HUDEP-2 (cell line): ENCODE measurements at regions not wholly inside any gene's neighbourhood (a gene's known extent, or its start where the extent isn't known, plus 50 kb on each side); places are given as distances from the start of the nearest gene placed in this dataset.

ENCODE experiments used
- DNase-seq, 76 experiments: peaks; one replicate each; lab custom pipeline; 2025; ENCODE audit not compliant: unreplicated experiment in 76 of 76; lab: John Stamatoyannopoulos, UW

DNA sequence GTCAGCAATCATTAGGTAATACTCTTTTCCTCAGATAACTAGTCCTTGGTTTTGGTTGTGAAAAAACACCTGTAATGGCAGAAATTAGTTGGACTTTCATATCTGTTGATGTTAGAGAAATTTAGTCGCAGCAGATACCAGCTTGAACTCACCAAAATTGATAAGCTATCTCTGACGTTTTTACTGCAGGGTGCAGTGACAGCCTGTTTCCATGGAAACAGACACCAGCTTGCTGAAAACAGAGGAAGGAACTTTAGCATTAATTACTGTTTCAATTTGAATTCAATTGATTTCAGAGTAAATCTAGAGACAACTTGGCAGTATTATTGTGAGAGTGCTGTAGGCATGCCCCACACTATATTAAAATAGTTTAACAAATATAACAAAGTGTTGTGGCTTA, 246.5 kb downstream of the PPP1R2C start:
- DNase-seq = no peak

DNA sequence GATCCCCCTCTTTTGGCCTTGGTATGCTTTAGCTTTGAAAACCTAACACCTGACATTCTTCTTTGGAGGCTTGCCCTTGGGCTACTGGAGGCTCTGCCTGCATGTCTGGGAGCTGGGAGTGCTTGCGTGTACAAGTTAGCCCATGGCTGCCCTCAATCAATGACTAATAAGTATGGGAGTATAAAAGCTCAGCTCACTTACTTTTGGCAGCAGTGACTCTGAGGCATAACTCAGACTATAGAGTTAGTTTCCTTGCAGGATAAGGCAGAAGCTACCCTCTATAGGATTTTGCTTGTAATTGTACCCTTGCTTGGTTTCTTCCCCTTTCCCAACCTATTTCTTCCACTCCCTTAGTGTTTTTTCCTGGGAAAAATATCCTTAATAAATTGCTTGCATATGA, 247.9 kb downstream of the PPP1R2C start:
- no peak for DNase-seq

DNA sequence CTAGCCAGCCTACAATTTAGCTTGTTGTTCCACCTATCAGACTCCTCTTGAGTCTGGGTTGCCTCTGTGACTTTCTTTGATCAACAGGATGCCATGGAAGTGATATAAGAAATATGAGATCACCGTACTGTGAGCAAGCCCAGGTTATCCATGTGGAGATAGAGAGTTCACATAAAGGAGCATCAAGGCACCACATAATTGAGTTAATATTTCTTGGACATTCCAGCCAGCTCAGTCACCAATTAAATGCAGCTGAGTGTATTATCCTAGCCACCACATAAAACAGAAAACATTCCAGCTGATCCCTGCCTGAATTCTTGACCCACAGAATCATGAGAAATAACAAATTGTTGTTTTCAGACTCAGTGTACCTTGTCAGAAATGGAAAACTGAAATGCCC, 253.6 kb downstream of the PPP1R2C start:
- DNase-seq = no peak

DNA sequence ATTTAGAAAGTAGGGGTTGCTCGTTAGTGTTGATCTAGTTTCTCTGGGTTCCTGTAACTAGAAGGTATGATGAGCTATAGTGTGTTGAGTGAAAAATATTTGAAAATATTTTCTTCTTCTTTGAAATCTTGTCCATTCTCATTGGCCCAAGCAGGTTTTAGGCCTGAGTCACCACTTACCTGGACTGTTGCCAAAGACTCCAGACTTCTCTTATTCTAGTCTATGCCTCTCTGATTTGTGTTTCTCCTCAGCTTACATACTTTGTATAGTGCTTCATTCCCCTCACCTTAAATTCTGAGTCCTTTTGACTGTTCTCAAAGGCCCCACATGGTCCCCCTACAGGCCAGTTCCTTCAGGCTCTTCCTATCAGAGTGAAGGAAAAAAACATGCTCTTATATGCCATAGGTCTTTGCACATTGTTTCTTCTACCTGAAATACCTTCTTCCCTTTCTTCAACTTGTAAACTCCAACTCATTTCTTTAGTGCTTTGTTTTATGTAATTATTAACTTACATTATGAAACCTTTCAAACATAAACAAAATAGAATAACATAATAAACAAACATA, 258.2 kb downstream of the PPP1R2C start:
- no peak for DNase-seq

DNA sequence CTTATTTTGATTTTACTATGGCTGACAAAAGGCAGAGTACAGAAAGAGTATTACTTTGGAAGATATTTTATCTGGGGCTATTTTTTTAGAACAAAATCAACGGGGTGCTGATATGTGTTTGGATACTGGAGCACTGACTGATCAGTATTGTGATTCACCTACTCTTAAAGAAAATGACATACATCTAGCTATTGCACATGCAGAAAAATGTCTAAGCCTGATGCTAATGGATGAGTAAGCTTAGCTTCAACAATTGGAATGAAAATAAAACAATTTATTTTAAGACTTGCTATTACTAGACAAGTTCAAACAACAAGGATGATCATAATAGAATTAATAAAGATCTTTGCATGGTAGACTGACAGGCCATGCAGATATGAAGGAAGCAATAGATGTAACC, 262.0 kb downstream of the PPP1R2C start:
- no peak for DNase-seq

DNA sequence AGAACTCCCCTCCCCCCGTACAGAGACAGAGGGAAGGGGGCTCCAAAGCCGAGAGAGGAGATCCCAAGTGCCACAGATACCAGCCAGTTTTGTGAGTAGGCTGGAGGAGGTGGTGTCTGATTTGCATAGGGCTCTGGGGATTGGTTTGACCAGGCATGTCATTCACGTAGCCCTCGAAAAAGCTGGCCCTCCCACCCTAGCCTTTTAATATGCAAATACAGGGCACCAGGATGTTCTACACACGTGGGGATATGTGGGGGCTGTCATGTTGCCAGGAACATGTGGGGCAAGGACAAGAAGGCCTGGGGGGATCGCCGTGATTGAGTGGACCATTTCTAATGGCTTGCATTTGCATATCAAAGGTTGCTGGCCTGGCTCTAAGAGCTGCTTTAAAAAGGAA, 272.9 kb downstream of the PPP1R2C start:
- DNase-seq = no peak

DNA sequence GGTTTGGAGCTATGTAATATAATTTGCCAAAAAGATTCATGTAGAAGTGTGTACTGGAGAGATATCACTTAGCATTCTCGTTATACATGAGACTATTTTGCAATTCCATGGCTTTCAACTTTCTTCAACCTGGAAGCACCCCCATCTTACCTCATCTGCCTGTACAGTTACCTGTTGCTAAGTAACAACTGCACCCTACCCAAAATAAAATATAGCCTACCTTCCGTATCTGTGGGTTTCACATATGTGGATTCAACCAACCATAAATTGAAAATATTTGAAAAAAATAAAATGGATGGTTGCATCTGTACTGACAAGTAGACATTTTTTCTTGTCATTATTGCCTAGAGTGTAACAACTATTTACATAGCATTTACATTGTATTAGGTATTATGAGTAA, 278.3 kb downstream of the PPP1R2C start:
- no peak for DNase-seq

DNA sequence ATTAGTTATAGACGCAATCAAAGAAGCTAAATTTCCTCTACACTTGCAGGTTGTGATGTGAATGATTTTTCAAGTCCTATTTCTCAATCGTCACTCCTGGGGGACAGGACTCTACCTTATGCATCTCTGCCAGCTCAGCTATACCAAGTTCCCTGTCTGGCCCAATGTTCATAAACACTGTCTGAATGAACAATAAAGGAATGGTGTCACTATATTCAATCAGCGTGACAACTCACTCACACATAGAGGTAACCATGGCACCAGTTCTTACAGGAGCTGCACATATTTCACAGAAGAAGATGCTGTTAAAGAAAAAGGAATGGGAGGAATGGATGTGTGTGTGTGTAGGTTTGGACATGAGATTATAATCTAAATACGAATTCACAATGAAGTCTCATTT, 280.6 kb downstream of the PPP1R2C start:
- DNase-seq = no peak

DNA sequence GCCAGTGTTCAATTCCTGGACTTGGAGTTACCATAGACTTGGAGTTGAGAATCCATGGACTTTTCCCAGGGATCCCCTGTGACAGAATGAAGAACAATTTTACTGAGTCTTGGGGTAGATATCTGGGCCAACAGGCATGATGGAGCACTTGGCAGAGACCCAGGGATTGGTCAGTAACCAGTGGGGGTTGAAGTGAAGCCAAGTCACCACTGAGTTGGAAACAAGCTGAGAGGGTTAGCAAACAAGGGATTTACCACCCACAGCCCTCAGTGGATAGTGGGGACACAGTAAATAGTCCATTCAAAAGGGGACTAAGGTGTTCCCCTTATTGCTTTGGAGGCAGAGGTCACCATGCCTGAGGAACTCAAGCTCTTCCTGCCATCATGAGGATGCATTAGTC, 281.7 kb downstream of the PPP1R2C start:
- DNase-seq = peak in 1 of 76 experiments; percentile 0

DNA sequence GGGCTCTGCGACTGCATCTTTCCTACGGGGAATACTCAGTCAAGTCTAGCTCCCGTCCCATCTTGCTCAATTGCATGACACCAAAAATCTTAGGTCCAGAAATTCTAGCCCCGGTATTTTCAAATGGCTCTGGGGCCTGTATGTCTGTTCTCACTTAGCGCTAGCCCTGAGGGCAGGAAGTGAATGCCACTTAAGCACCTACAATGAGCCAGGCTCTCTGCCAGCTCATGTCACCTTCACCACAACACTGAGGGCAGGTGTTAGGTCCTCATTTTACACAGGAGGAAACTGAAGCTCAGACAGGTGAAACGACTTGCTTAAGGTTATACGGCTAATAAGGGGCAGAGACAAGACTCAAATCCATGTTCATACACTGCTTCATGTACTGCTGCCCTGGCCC, 282.8 kb downstream of the PPP1R2C start:
- no peak for DNase-seq

DNA sequence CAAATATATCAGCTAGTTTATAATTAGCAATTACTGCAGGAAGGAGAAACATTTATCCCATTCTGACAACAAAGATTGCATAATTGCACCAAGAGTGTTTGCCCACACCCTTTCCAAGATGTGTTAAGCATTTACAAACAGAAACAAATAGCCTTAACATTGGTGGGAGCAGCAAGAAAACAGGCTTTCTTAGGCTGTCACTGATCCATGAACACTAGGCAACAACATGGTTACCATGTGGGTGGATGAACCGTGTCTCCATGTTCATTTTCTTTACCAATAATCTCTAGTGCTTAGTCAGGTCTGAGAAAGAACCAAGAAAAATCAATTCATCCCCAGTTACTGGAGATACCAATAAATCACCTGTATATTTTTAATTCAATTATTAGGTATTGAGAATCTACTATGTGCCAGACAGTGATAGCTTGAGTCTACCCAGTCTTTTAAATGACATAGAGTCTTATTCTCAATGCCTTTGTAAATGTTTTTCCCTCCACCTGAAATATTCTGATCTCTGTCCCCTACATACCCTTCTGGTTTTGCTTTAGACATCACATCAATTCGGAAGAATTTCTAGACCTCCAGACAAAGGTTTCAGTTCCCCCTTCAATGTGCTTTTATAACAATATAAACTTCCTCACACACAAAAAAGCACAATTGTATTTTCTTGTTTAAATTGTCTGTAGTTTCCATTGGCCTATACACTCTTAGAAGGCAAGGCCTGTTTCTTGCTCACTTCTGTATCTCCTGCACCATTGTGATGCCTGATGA, 286.6 kb downstream of the PPP1R2C start:
- DNase-seq = no peak

DNA sequence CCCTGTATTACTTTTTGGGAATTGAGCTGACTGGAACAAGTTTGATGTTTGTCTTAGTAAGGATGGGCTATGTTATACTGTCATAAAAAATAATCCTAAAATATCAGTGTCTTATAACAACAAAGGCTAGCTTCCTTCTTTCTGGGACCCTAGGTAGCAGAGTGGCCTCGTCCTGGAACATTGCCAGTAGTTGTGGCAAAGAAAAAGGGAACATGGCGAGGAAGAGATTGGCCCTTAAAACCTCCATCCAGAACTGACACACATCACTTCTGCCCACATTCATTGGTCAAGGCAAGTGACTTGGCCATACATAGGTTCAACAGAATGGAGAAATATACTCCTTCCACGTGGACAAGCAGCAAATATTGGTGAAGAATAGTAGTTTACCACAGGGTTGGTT, 287.9 kb downstream of the PPP1R2C start:
- no peak for DNase-seq

DNA sequence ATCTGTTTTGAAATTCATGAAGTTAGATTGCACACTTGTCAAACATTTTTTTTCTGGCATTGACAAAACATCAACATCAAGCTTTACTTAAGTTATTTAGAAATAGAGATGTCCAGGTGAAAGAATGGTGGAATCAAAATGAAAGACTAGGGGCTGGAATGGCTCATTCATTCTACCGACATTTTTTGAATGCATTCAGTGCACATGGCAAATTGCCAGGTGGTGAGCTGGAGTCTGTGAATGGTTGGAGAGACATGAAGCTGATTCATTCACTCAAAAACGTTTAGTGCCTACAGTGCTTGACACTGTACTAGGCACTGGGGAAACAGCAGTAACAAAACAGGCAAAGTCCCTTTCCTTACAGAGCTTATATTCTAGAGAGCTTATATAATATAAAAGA, 292.4 kb downstream of the PPP1R2C start:
- no peak for DNase-seq

DNA sequence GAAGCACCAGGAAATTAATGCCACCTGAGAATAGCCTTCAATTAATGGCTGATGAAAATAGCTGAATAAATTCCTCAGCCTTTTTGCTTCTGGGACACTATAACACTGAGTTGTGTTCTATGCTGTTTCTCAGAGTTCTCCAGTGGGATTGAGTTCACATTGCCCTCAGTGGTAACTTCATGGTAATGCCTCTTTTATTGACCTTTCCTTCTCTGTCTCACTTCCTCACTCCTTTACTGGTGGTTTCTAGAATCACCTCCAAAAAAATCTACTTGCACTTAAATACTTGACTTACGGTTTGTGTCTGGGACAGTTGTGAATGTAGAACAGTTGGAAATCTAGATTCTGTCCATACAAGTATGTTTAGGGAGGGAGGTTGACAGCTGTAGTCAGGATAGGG, 293.7 kb downstream of the PPP1R2C start:
- no peak for DNase-seq

DNA sequence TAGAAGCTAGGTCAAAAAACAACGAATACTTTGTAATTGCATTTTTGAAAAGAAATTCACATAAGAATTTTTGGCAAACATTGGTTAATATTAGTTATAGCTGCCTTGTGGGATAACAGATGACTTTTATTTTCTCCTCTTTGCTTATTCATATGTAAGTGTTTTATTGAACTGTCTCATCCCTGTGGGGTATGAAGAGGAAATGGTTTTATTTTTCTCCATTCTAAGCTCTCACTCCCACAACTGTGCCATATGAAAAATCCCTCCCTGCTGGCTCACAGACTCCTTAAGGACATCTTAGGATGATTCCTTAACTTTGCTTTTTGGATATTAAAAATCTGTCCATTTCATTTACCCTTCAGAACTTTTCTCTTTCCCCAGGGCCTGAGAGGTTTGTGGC, 300.6 kb downstream of the PPP1R2C start:
- no peak for DNase-seq

DNA sequence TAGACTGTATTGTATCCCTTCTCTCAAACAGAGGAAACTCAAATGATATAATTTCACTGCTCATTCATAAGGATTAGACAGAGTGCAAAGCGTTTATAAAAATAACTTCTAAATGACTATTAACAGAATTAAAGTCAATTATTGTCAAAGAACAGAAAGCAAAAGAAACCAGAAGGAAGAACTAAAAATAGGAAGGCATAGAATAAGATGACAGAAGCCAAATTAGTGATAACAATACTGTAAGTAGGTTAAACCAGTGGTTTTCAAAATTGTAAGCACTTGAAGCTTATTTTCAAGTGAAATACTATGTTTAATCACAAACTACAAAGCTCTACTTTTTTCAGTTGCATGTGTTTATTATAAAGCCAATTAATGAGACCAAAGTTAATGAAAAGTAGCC, 305.2 kb downstream of the PPP1R2C start:
- no peak for DNase-seq

DNA sequence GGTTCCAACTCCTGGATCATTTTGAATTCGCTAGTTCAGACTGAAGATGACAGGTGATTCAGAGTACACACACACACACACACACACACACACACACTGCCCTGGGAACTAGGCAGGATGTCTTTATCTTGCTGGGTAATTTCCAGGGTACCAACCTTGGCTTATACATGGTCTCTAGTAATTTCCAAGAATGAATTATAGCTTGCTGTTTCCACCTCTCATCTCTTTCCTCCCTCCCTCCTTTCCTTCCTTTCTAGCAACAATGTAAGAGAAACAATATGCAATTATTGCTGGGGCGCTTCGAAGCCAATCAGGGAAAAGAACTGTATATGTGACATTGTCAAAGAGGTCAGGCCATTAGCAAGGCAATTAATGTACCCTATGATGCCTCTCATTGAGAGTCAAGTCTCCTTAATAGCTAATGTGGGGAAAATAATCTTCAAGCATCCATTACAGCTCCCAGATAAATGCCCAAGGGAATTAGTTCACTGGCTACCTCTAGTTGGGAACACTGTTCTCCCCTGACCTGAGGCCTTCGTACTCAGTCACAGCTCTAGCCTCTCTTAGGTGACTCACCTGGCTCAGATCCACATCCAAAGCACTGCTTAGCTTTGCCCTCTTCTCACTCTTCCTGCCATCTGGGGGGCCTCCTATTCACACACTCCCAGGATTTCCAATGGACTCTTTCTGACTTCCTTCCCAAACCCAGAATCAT, 311.5 kb downstream of the PPP1R2C start:
- DNase-seq = no peak

DNA sequence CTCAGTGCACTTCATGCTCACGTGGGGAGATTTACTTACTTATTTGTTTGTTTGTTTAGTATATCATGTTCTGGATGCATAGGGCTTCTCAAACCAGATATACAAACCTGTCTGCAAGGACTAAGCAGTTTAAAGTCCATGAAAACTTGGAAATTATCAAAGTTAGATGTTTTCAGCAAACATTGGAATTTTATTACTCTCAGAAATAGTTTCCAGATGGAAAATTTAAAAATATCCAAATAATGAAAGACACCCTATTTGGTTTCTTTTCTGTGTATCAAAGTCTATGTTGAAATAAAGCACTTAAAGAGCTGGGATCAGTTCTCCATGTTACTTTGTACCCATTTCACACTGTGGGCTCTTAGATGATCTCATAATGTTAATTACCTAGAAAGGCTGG, 312.1 kb downstream of the PPP1R2C start:
- DNase-seq = no peak

DNA sequence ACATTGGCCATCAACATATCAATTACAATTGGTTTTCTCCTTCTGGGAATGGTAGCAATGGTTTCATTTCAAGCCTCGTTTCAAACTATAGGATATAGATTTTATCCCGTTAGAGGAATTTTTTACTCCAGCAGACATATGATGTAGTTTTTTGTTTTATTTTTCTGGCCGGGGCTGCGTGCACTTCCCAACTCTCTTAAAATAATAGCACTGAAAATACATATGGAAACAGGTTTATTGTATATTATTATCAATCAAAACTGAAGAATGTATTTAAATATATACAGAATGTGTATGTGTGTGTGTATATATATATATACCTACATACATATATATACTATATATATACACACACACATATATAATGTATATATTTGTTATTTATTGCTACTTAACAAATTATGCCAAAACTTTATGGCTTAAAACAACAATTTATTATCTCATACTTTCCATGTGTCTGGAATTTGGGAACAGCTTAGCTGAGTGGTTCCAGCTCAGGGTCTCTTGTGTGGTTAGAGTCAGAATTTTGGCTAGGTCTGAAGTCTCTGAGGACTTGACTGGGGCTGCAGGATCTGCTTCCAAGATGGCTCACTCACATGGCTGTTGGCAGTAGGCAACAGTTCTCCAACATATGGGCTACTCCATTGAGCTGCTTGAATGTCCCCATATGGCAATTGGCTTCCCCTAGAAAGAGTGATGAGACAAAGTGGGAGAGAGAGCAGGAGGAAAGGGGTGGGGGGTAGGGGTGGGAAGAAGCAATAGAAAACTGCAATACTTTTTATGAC, 314.1 kb downstream of the PPP1R2C start:
- no peak for DNase-seq

DNA sequence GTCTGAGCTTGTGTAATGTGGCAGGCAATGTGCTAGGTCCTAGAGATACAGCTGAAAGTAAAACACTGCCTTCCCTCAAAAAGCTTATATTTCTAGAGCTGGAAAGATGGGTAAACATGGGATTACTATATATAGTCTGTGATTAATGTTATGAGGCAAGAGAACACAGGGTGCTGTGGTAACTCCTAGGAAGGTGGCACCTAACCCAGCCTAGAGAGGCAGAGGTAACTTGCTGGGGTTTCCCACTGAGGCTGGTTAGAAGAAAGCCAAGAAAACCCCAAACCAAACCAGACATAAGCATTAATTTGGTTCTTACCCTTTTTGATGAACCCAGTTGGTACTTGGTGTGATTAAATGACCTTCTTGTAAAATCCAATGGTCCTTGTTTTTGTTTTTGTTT, 315.0 kb downstream of the PPP1R2C start:
- DNase-seq = no peak

DNA sequence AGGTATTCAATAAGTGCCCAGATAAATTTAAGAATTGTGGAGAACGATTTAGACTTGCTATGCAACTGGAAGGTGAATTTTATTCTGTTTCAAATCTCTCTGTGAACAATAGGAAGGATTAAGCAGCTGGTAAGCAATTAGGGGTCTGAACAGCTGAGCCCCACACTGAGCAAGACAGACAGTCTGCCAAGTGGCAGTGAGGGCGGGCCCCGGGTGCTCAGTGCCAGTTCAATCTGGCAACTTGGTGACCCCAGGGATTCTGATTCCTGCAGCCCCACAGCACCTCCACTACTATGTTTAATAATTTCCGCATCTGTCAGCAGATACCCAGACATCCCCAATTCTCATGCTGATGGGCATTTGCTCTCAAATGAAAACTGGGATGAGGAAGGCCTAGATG, 317.3 kb downstream of the PPP1R2C start:
- no peak for DNase-seq
